Breast epithelium (tissue), 4 donors: ENCODE measurements at regions not wholly inside any gene's neighbourhood (a gene's known extent, or its start where the extent isn't known, plus 50 kb on each side); places are given as distances from the start of the nearest gene placed in this dataset.

ENCODE experiments used
- DNase-seq, 2 donors: peaks; one replicate each; pipeline ENCODE4 v3.0.0-alpha.2; 2019; ENCODE audit warnings: low spot score in 2 of 2
- H3K27ac ChIP-seq, 2 donors: fragments of 200-600 bp; sonication (generic) in 1 of 2; one replicate each; pipeline ENCODE4 v1.5.1; 2016 to 2019; ENCODE audit warnings: mild to moderate bottlenecking in 1 of 2
- H3K27me3 ChIP-seq, 2 donors: fragments of 200-600 bp; sonication (generic) in 1 of 2; one replicate each; pipeline versions ENCODE4 v1.5.1 to v1.6.0; 2017 to 2019; ENCODE audit warnings: control low read depth in 1 of 2, mild to moderate bottlenecking in 1 of 2
- H3K36me3 ChIP-seq: fragments of 200-600 bp; one replicate; pipeline ENCODE4 v1.5.1; 2019
- H3K4me1 ChIP-seq, 2 donors: fragments of 200-600 bp; sonication (generic); one replicate each; pipeline ENCODE4 v1.5.1; 2016 to 2019; ENCODE audit warnings: control low read depth in 1 of 2
- H3K4me3 ChIP-seq, 3 donors: fragments of 200-600 bp; sonication (generic); 1 replicate in 2 of 3; 2 replicates in 1 of 3; pipeline ENCODE4 v1.5.1; 2016 to 2019; ENCODE audit warnings: mild to moderate bottlenecking in 3 of 3, moderate library complexity in 2 of 3
- H3K9me3 ChIP-seq, 2 donors: fragments of 200-600 bp; sonication (generic) in 1 of 2; one replicate each; pipeline ENCODE4 v1.5.1; 2016 to 2019; ENCODE audit warnings: control low read depth in 1 of 2
- POLR2A ChIP-seq: fragments of 450-650 bp; IDR thresholded peaks from one replicate; pipeline ENCODE4 v1.6.1; 2016; ENCODE audit warnings: antibody characterized with exemption, mild to moderate bottlenecking, moderate library complexity
- POLR2AphosphoS5 ChIP-seq, 3 donors: sonication (generic); formaldehyde crosslinking; IDR thresholded peaks; one replicate each; pipeline ENCODE4 v1.6.1; 2017; ENCODE audit warnings: antibody characterized with exemption in 3 of 3
- intact Hi-C: fragments of 100-400 bp; cut with DNase I; formaldehyde crosslinking; loops from one replicate; pipeline ENCODE4 v1.15.1; 2023; ENCODE audit warnings: low total_unique reads
- TF ChIP-seq, protein P1 (sequence below), 3 donors: fragments of 450-650 bp; IDR thresholded peaks; one replicate each; pipeline ENCODE4 v1.5.1; 2016 to 2017; ENCODE audit warnings: antibody characterized with exemption in 3 of 3, mild to moderate bottlenecking in 3 of 3, moderate library complexity in 3 of 3

DNA sequence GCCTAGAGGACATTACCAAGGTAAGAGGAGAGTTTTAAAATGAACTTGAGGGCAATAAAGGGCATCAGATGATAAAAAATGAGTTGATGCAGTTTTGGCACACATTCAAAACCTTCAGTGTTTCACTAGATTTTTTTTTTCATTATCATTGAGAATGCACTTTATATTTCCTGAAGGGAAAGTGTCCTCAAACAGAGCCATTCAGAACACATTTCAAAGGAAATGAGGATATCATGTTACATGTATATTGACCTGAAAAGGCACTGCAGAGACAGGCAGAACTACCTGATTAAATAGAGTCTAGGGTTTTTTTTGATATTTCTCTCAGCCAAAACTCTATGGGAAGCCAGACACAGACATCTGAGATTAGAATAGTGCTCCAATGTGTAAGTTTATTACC is 454.0 kb downstream of the NEBL start:
- intact Hi-C loops: loop anchor here (10.0 kb wide), 1 partner anchor 482 kb away; no protein-coding TSS in a partner anchor
- Histone ChIP-seq H3K27ac (no peak overlapping the region), H3K4me3 (no peak overlapping the region), H3K36me3 (no peaks in the 10 kb centered on the region), H3K27me3 (no peaks in the 10 kb centered on the region), H3K9me3 (no peaks in the 10 kb centered on the region), H3K4me1 (no peaks in the 10 kb centered on the region)
- TF ChIP-seq POLR2AphosphoS5 (IDR thresholded peaks at IDR 0.05) (no peak), POLR2A (no peak)
- TF ChIP-seq, protein P1, sequence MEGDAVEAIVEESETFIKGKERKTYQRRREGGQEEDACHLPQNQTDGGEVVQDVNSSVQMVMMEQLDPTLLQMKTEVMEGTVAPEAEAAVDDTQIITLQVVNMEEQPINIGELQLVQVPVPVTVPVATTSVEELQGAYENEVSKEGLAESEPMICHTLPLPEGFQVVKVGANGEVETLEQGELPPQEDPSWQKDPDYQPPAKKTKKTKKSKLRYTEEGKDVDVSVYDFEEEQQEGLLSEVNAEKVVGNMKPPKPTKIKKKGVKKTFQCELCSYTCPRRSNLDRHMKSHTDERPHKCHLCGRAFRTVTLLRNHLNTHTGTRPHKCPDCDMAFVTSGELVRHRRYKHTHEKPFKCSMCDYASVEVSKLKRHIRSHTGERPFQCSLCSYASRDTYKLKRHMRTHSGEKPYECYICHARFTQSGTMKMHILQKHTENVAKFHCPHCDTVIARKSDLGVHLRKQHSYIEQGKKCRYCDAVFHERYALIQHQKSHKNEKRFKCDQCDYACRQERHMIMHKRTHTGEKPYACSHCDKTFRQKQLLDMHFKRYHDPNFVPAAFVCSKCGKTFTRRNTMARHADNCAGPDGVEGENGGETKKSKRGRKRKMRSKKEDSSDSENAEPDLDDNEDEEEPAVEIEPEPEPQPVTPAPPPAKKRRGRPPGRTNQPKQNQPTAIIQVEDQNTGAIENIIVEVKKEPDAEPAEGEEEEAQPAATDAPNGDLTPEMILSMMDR (IDR thresholded peaks at IDR 0.05): no peak
- DNase-seq: no peak

DNA sequence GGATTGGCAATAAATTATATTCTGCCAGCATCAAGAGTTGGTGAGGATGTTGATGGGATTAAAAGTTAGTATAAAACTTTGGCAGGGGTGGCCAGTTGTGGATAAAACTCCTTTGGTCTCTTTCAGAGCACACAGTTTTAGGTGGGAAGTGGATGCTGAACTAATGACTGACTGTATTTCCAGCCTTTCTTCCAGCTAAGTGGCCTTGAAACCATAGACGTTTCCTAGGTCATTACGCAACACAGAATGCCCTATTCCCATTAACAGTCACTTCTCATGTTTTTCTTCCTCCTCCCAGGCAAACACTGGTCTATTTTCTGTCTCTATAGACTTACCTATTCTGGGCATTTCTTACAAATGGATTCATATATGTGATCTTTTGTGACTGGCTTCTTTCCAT is 467.4 kb downstream of the NEBL start:
- Histone ChIP-seq H3K4me3 (no peak overlapping the region), H3K36me3 (no peaks in the 10 kb centered on the region), H3K27ac (no peak overlapping the region), H3K9me3 (peaks cover 0 to 8% of the 10 kb centered on the region in 2 donors), H3K4me1 (no peaks in the 10 kb centered on the region), H3K27me3 (no peaks in the 10 kb centered on the region)
- intact Hi-C loops: no loop called here
- DNase-seq: no peak
- no peak for TF ChIP-seq POLR2A
- TF ChIP-seq POLR2AphosphoS5 (IDR thresholded peaks at IDR 0.05): no peak
- TF ChIP-seq, protein P1 (IDR thresholded peaks at IDR 0.05): no peak

DNA sequence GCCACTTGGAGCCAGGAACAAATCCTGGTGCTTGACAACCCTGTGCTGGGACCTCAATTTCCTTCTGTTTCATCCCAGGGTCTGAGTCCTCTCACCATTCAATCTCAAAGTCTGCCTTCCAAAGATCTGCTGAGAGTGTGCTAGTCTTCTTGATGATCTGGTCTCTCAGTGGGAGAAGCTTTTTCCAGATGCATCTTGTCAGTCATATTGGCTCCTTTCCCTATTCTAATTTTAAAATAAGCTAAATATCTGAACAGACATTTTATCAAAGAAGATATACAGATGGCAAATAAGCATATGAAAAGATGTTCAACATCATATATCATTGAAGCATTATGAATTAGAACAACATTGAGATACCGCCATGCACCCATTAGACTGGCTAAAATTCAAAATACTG is 469.3 kb downstream of the NEBL start:
- H3K36me3 ChIP-seq: no peaks in the 10 kb centered on the region
- no peak overlapping the region for H3K4me3 ChIP-seq
- intact Hi-C loops: no loop called here
- DNase-seq: no peak
- no peaks in the 10 kb centered on the region for H3K27me3 ChIP-seq
- no peaks in the 10 kb centered on the region for H3K4me1 ChIP-seq
- TF ChIP-seq POLR2A: no peak
- TF ChIP-seq POLR2AphosphoS5 (IDR thresholded peaks at IDR 0.05): no peak
- TF ChIP-seq, protein P1 (IDR thresholded peaks at IDR 0.05): no peak
- H3K9me3 ChIP-seq: peaks cover 0 to 8% of the 10 kb centered on the region in 2 donors
- no peak overlapping the region for H3K27ac ChIP-seq

DNA sequence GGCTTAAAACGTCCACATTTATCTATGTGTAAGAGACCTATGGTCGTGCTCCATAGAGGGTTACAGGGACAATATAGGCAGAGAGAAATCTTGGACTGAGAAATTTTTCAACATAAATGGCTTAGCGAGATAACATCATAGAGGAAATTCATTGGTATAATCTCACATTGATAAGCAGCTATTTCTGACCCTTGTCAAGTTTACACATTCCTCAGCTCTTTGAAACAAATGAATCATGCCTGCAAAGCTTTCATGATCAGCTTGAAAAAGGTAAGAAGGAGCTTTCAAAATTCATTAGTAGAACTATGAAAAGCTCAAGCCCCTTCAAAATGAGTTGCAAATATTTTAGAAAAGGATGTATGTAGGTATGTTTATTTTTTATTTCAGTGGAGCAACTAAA is 478.8 kb downstream of the NEBL start:
- no peaks in the 10 kb centered on the region for H3K4me1 ChIP-seq
- no peak overlapping the region for H3K4me3 ChIP-seq
- no peak for DNase-seq
- peaks cover 11% of the 10 kb centered on the region in 2 donors for H3K9me3 ChIP-seq
- H3K27me3 ChIP-seq: no peaks in the 10 kb centered on the region
- TF ChIP-seq POLR2A (no peak), POLR2AphosphoS5 (IDR thresholded peaks at IDR 0.05) (no peak)
- TF ChIP-seq, protein P1 (IDR thresholded peaks at IDR 0.05): no peak
- no peak overlapping the region for H3K27ac ChIP-seq
- intact Hi-C loops: no loop called here
- H3K36me3 ChIP-seq: no peaks in the 10 kb centered on the region

DNA sequence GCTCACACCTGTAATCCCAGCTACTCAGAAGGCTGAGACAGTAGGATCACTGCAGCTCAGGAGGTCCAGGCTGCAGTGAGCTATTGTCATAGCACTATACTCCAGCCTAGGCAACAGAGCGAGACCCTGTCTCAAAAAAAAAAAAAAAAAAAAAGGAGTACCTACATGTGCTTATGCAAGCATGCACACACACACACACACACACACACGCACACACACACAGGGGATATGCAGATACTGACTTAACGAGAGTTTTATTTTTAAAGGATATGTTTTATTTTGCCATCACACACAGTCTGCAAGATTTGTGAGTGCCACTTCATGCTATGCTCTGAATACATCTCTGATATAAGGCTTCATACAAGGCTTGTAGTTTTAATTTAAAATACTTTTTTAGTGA is 479.3 kb downstream of the NEBL start:
- H3K27ac ChIP-seq: no peak overlapping the region
- H3K9me3 ChIP-seq: peaks cover 11% of the 10 kb centered on the region in 2 donors
- H3K36me3 ChIP-seq: no peaks in the 10 kb centered on the region
- H3K27me3 ChIP-seq: no peaks in the 10 kb centered on the region
- no peak for TF ChIP-seq POLR2A
- TF ChIP-seq, protein P1 (IDR thresholded peaks at IDR 0.05): no peak
- no peak for TF ChIP-seq POLR2AphosphoS5 (IDR thresholded peaks at IDR 0.05)
- intact Hi-C loops: no loop called here
- H3K4me3 ChIP-seq: no peak overlapping the region
- no peaks in the 10 kb centered on the region for H3K4me1 ChIP-seq
- no peak for DNase-seq
